Activated T-helper 1 cell treated with anti-CD3 and anti-CD28 coated beads, Interleukin-2, amount 50 U/mL, for 16 hours (primary cell): ENCODE measurements at regions not wholly inside any gene's neighbourhood (a gene's known extent, or its start where the extent isn't known, plus 50 kb on each side); places are given as distances from the start of the nearest gene placed in this dataset.

Experiments used
- DNase-seq, 2 donors: peaks; one replicate each; pipeline ENCODE4 v3.0.0-alpha.2; 2020; ENCODE audit warnings: low read depth in 1 of 2, low spot score in 1 of 2

DNA sequence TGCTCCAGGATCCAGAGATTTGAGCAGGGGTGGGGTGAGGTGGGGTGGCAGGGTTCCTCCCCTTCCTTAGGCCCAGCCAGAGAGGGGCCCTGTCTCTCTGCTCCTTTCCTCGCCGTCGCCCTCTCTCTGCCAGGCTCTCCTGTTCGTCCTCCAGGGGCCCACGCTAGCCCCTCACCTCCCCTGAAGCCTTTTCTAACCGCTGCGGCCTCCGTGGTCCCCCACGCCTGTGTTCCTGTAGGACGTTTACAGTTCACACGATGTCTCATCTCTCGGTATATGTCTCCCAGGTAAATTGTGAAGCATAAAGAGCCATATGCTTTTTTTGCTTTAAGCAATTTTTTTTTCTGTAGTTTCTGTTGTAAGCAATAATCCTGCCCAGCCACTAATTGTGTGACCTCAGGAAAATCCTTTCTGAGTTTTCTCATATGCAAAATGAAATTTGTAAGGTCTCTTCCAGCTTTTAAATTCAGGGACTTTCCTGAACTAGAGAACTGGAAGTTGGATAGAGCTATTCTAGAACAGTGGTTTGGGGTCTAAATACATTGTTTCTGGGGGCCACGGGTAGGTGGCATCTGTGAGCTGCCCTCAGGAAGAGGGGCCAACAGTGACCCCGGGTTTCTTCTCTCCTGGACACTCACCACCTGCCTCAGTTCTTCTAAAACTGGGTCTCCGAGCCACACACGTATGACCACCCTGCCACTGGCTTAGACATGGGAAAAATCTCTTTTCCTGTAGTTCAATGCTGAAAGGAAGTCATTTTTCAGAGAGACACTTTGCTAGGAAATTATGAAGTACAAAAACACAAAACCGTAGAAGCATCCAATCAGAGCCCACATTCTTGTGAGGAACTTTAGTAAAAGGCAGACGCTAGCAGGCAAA is 50.2 kb upstream of the ZNF366 start:
- no peak for DNase-seq
